ENCODE measurements at regions not wholly inside any gene's neighbourhood (a gene's known extent, or its start where the extent isn't known, plus 50 kb on each side); places are given as distances from the start of the nearest gene placed in this dataset.

- TF ChIP-seq POLR2A (IDR thresholded peaks at IDR 0.05; ENCODE audit: low read depth, low read length), result no peak
- TF ChIP-seq POLR2AphosphoS5 (IDR thresholded peaks at IDR 0.05; ENCODE audit: low read depth, low read length), result no peak
- TF ChIP-seq TAF1 (IDR thresholded peaks at IDR 0.05; ENCODE audit: borderline replicate concordance, low read depth, low read length), result no peak
These were observed 131.3 kb downstream of the TBC1D30 start for GRCh38 chr12:64955746-64956145.

Measured in GM12892 (cell line).